ENCODE measurements at regions not wholly inside any gene's neighbourhood (a gene's known extent, or its start where the extent isn't known, plus 50 kb on each side); places are given as distances from the start of the nearest gene placed in this dataset.

DNA sequence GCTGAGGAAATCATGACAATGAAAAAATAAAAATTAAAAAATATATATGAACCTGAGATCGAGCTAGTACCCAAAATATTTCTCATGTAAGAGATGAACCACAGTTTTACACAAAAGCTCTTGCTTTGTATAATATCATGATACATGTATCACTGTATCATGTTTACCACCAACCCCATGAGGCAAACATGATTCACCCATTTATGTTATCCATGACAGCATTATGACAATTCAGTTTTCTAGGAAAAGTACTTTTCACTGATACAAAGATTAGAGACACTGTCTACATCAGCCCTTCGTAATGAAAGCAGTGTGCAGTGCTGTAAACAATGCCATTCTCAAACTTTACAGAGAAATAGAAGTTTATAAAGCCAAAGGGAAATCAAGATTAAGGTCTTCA lies 852.5 kb upstream of the LRRC4C start:
- TF ChIP-seq, protein P1, sequence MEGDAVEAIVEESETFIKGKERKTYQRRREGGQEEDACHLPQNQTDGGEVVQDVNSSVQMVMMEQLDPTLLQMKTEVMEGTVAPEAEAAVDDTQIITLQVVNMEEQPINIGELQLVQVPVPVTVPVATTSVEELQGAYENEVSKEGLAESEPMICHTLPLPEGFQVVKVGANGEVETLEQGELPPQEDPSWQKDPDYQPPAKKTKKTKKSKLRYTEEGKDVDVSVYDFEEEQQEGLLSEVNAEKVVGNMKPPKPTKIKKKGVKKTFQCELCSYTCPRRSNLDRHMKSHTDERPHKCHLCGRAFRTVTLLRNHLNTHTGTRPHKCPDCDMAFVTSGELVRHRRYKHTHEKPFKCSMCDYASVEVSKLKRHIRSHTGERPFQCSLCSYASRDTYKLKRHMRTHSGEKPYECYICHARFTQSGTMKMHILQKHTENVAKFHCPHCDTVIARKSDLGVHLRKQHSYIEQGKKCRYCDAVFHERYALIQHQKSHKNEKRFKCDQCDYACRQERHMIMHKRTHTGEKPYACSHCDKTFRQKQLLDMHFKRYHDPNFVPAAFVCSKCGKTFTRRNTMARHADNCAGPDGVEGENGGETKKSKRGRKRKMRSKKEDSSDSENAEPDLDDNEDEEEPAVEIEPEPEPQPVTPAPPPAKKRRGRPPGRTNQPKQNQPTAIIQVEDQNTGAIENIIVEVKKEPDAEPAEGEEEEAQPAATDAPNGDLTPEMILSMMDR (IDR thresholded peaks at IDR 0.05; ENCODE audit: unreplicated experiment): no peak
- H3K36me3 Mint-ChIP-seq (ENCODE audit: low read depth, unreplicated experiment): no peaks in the 10 kb centered on the region
- H3K27me3 Mint-ChIP-seq (ENCODE audit: unreplicated experiment): no peaks in the 10 kb centered on the region
- no peak overlapping the region for H3K4me3 Mint-ChIP-seq (ENCODE audit: unreplicated experiment)
- no peaks in the 10 kb centered on the region for H3K9me3 Mint-ChIP-seq (ENCODE audit: unreplicated experiment)
- peaks cover 4% of the 10 kb centered on the region for H3K4me1 Mint-ChIP-seq (ENCODE audit: unreplicated experiment)
- no peak overlapping the region for H3K27ac Mint-ChIP-seq (ENCODE audit: unreplicated experiment)
- no peak for DNase-seq (ENCODE audit: low spot score)

- peaks cover 4% of the 10 kb centered on the region for H3K4me1 Mint-ChIP-seq (ENCODE audit: unreplicated experiment)
- no peak overlapping the region for H3K4me3 Mint-ChIP-seq (ENCODE audit: unreplicated experiment)
- no peaks in the 10 kb centered on the region for H3K9me3 Mint-ChIP-seq (ENCODE audit: unreplicated experiment)
- TF ChIP-seq, protein P1 (IDR thresholded peaks at IDR 0.05; ENCODE audit: unreplicated experiment): no peak
- no peak overlapping the region for H3K27ac Mint-ChIP-seq (ENCODE audit: unreplicated experiment)
- no peaks in the 10 kb centered on the region for H3K27me3 Mint-ChIP-seq (ENCODE audit: unreplicated experiment)
- H3K36me3 Mint-ChIP-seq (ENCODE audit: low read depth, unreplicated experiment): no peaks in the 10 kb centered on the region
- DNase-seq (ENCODE audit: low spot score): no peak
These were observed 855.8 kb upstream of the LRRC4C start for GRCh38 chr11:42315267-42315666.

DNA sequence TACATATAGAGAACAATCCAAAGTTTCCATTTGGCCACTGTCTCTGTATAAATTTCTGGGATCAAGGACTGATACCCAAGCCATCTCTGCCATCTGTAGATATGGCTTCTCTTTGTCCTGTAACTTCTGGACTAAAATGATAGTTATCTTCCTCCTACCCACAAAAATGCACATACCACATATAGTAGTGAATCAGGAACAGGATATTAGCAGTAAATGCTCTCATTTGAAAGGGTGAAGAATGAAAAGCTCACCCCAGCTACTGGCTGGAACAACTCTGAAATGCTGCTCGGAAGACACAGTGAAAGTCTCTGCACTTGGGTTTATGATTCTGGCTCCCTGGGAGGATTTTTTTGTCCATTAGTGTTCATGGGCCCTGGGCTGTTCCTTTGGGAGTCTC lies 856.4 kb upstream of the LRRC4C start:
- no peaks in the 10 kb centered on the region for H3K36me3 Mint-ChIP-seq (ENCODE audit: low read depth, unreplicated experiment)
- no peak overlapping the region for H3K27ac Mint-ChIP-seq (ENCODE audit: unreplicated experiment)
- H3K4me3 Mint-ChIP-seq (ENCODE audit: unreplicated experiment): no peak overlapping the region
- H3K4me1 Mint-ChIP-seq (ENCODE audit: unreplicated experiment): peaks cover 4% of the 10 kb centered on the region
- no peaks in the 10 kb centered on the region for H3K27me3 Mint-ChIP-seq (ENCODE audit: unreplicated experiment)
- TF ChIP-seq, protein P1 (IDR thresholded peaks at IDR 0.05; ENCODE audit: unreplicated experiment): no peak
- no peak for DNase-seq (ENCODE audit: low spot score)
- no peaks in the 10 kb centered on the region for H3K9me3 Mint-ChIP-seq (ENCODE audit: unreplicated experiment)

DNA sequence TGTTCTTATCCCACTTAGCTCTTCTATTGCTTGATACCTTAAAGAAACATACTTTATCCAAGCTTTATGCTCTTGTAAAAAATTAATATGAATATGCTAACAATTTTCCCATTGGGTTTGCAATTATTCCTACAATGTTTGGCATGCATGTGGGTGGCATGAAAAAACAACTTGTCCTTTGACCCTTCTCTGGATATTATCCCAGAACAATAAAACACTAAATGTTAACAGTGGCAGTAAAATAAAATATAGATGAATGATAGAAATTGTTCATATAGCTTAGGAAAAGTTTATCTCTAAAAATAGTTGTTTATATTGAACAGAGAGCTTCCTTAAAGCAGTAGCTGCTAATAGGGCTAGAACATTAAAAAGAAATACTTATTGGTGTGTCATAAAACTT lies 860.5 kb upstream of the LRRC4C start:
- Mint-ChIP-seq H3K27ac (ENCODE audit: unreplicated experiment) (no peak overlapping the region), H3K4me1 (ENCODE audit: unreplicated experiment) (no peaks in the 10 kb centered on the region), H3K36me3 (ENCODE audit: low read depth, unreplicated experiment) (no peaks in the 10 kb centered on the region), H3K4me3 (ENCODE audit: unreplicated experiment) (no peak overlapping the region), H3K9me3 (ENCODE audit: unreplicated experiment) (no peaks in the 10 kb centered on the region), H3K27me3 (ENCODE audit: unreplicated experiment) (no peaks in the 10 kb centered on the region)
- no peak for DNase-seq (ENCODE audit: low spot score)
- TF ChIP-seq, protein P1 (IDR thresholded peaks at IDR 0.05; ENCODE audit: unreplicated experiment): no peak

- Mint-ChIP-seq H3K27ac (ENCODE audit: unreplicated experiment) (no peak overlapping the region), H3K27me3 (ENCODE audit: unreplicated experiment) (no peaks in the 10 kb centered on the region), H3K4me3 (ENCODE audit: unreplicated experiment) (no peak overlapping the region), H3K36me3 (ENCODE audit: low read depth, unreplicated experiment) (no peaks in the 10 kb centered on the region), H3K9me3 (ENCODE audit: unreplicated experiment) (peaks cover 22% of the 10 kb centered on the region), H3K4me1 (ENCODE audit: unreplicated experiment) (no peaks in the 10 kb centered on the region)
- TF ChIP-seq, protein P1 (IDR thresholded peaks at IDR 0.05; ENCODE audit: unreplicated experiment): no peak
- no peak for DNase-seq (ENCODE audit: low spot score)
These were observed 870.6 kb upstream of the LRRC4C start for GRCh38 chr11:42329929-42330565.
